Endothelial cell of umbilical vein (primary cell): ENCODE measurements at regions not wholly inside any gene's neighbourhood (a gene's known extent, or its start where the extent isn't known, plus 50 kb on each side); places are given as distances from the start of the nearest gene placed in this dataset.
A peak's percentile ranks its signal among the peaks of the same experiment; 100 is the strongest.

ENCODE experiments used
- BruUV-seq: library from RNA; stranded (reverse); fragments of 400-500 nt; replicated peaks from 2 replicates; lab custom pipeline; 2021; lab: Mats Ljungman, UMichigan
- CTCF ChIA-PET: fragments of 300-600, 350-600 bp; sonication (Branson Sonifier 250); formaldehyde crosslinking; loops from one replicate; lab custom pipeline; 2021; ENCODE audit warnings: antibody characterized with exemption, inconsistent platforms; lab: Charles Lee
- POLR2A ChIA-PET: fragments of 300-600, 350-600 bp; sonication (Branson Sonifier 250); formaldehyde crosslinking; loops from one replicate; lab custom pipeline; 2021; ENCODE audit warnings: antibody characterized with exemption, inconsistent platforms; lab: Charles Lee
- DNase-seq: peaks from one replicate; pipeline ENCODE4 v3.0.0-alpha.2; 2011; ENCODE audit warnings: low read depth, low spot score
- FAIRE-seq: peaks from 2 replicates; lab custom pipeline; 2011; peaks lifted over from hg19 to GRCh38; lab: Jason Lieb, UNC
- H2AFZ ChIP-seq: 2 replicates; pipeline ENCODE4 v1.6.0; 2012; ENCODE audit warnings: low read depth, low read length, control low read depth, inconsistent platforms
- H3K27ac ChIP-seq: 2 replicates; pipeline ENCODE4 v1.5.1; 2011; ENCODE audit warnings: low read depth, mild to moderate bottlenecking, control low read depth, low read length, moderate library complexity; ENCODE audit not compliant: insufficient read depth
- H3K27me3 ChIP-seq, 2 experiments: 2 replicates each; pipeline versions ENCODE4 v1.6.0 to v1.6.1; 2011; ENCODE audit warnings: low read length in 2 of 2, mixed read lengths in 1 of 2; ENCODE audit not compliant: control insufficient read depth in 2 of 2, insufficient read depth in 2 of 2
- H3K36me3 ChIP-seq, 2 experiments: 2 replicates in 1 of 2; 3 replicates in 1 of 2; pipeline ENCODE4 v1.5.1; 2011; ENCODE audit warnings: low read length in 2 of 2, mild to moderate bottlenecking in 1 of 2, moderate library complexity in 1 of 2; ENCODE audit not compliant: control insufficient read depth in 2 of 2, insufficient read depth in 2 of 2; ENCODE audit errors: extremely low read depth in 1 of 2
- H3K4me1 ChIP-seq: 3 replicates; pipeline ENCODE4 v1.5.1; 2011; ENCODE audit warnings: mild to moderate bottlenecking, low read length; ENCODE audit not compliant: control insufficient read depth, insufficient read depth; ENCODE audit errors: extremely low read depth
- H3K4me2 ChIP-seq: 2 replicates; pipeline ENCODE4 v1.6.1; 2011; ENCODE audit warnings: low read length, control low read depth, mixed read lengths; ENCODE audit not compliant: insufficient read depth
- H3K4me3 ChIP-seq, 3 experiments: fragments of 200-600 bp in 1 of 3; sonication (generic), shearing (Covaris generic) in 1 of 3; replicated peaks in 1 of 3; 2 replicates each; pipeline ENCODE4 v1.5.1; 2011 to 2016; ENCODE audit warnings: control low read depth in 3 of 3, low read length in 3 of 3, mild to moderate bottlenecking in 2 of 3, inconsistent platforms in 1 of 3, low read depth in 1 of 3, moderate library complexity in 1 of 3; ENCODE audit not compliant: insufficient read depth in 1 of 3
- H3K79me2 ChIP-seq: 2 replicates; pipeline ENCODE4 v1.6.0; 2012; ENCODE audit warnings: low read length, inconsistent platforms; ENCODE audit not compliant: control insufficient read depth, insufficient read depth
- H3K9ac ChIP-seq: replicated peaks from 2 replicates; pipeline ENCODE3; 2011; ENCODE audit warnings: low read length, control low read depth; ENCODE audit not compliant: insufficient read depth; ENCODE audit errors: extremely low read depth
- H3K9me1 ChIP-seq: replicated peaks from 3 replicates; pipeline ENCODE4 v1.6.0; 2011; ENCODE audit warnings: mild to moderate bottlenecking, low read length; ENCODE audit not compliant: control insufficient read depth, insufficient read depth; ENCODE audit errors: extremely low read depth
- H3K9me3 ChIP-seq: replicated peaks from 2 replicates; pipeline ENCODE4 v1.5.1; 2012; ENCODE audit warnings: low read length, inconsistent platforms; ENCODE audit not compliant: control insufficient read depth, insufficient read depth
- H4K20me1 ChIP-seq: replicated peaks from 2 replicates; pipeline ENCODE3; 2011; ENCODE audit warnings: mild to moderate bottlenecking, low read length; ENCODE audit not compliant: control insufficient read depth, insufficient read depth; ENCODE audit errors: extremely low read depth
- EZH2 ChIP-seq: IDR thresholded peaks from 2 replicates; pipeline ENCODE4 v1.6.1; 2012; ENCODE audit warnings: borderline replicate concordance, low read depth, mild to moderate bottlenecking, moderate library complexity, low read length, inconsistent platforms; ENCODE audit not compliant: severe bottlenecking
- FOS ChIP-seq: IDR thresholded peaks from 2 replicates; pipeline ENCODE4 v1.6.1; 2011; ENCODE audit warnings: mild to moderate bottlenecking, low read length, moderate library complexity, borderline replicate concordance; ENCODE audit not compliant: insufficient read depth
- GATA2 ChIP-seq: IDR thresholded peaks from 2 replicates; pipeline ENCODE4 v1.7.0; 2011; ENCODE audit warnings: low read depth, mild to moderate bottlenecking, moderate library complexity, mixed read lengths, low read length; ENCODE audit not compliant: insufficient read length, insufficient read depth
- JUN ChIP-seq: IDR thresholded peaks from 2 replicates; pipeline ENCODE4 v1.6.1; 2011; ENCODE audit warnings: borderline replicate concordance, low read depth; ENCODE audit not compliant: insufficient read length, insufficient read depth
- MYC ChIP-seq: IDR thresholded peaks from one replicate; pipeline ENCODE4 v1.6.1; 2011; ENCODE audit warnings: mild to moderate bottlenecking, low read depth, low read length
- POLR2A ChIP-seq: IDR thresholded peaks from 2 replicates; pipeline ENCODE4 v1.6.1; 2012; ENCODE audit warnings: low read depth, mild to moderate bottlenecking, control low read depth, low read length
- POLR2AphosphoS5 ChIP-seq: IDR thresholded peaks from 2 replicates; pipeline ENCODE4 v1.6.1; 2012; ENCODE audit warnings: low read depth, mild to moderate bottlenecking, control low read depth, low read length, moderate library complexity; ENCODE audit not compliant: insufficient read depth
- dilution Hi-C: fragments of 300-500 bp; cut with MboI; formaldehyde crosslinking; loops from one replicate; pipeline ENCODE4 v1.15.0; 2019; ENCODE audit warnings: low sequenced_read_pairs; ENCODE audit not compliant: extremely low pct_ligation_motif_present
- intact Hi-C: fragments of 100-400 bp; cut with micrococcal nuclease; formaldehyde crosslinking; loops from one replicate; pipeline ENCODE4 v1.10.0; 2022
- TF ChIP-seq, protein P1 (sequence below): IDR thresholded peaks from 2 replicates; pipeline ENCODE4 v1.6.1; 2011; ENCODE audit not compliant: insufficient read depth, insufficient read length
- TF ChIP-seq, protein P2 (sequence below), 2 donors: IDR thresholded peaks; 1 replicate in 1 of 2; 2 replicates in 1 of 2; pipeline ENCODE4 v1.5.1; 2011; ENCODE audit warnings: low read length in 2 of 2, mild to moderate bottlenecking in 2 of 2, moderate library complexity in 2 of 2, control low read depth in 1 of 2, inconsistent platforms in 1 of 2, low read depth in 1 of 2; ENCODE audit not compliant: insufficient read depth in 1 of 2; ENCODE audit errors: extremely low read depth in 1 of 2

DNA sequence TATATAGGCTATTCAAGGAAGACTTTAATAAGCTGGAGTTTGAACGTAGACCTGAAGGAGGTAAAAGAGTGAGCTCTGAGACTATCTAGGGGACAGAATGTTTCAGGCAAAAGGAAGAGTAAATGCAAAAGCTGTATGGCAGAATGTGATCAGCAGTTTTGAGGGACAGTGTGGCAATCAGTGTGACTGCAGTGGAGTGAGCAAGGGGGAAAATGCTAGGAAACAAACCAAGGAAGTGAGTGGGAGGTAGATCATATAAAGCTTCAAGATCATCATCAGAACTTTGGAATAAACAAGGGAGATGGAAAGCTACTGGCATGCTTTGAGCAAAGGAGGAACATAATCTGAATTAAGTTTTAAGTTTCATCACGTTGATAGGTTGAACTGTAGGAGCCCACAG lies 67.5 kb upstream of the BTG1 start:
- Histone ChIP-seq H3K36me3 (no peaks in the 10 kb centered on the region), H3K9me1 (no peaks in the 10 kb centered on the region), H3K79me2 (no peaks in the 10 kb centered on the region), H3K9ac (no peak overlapping the region), H4K20me1 (no peaks in the 10 kb centered on the region), H3K4me1 (peaks cover 18% of the 10 kb centered on the region), H3K9me3 (no peaks in the 10 kb centered on the region), H3K4me2 (no peak overlapping the region), H3K4me3 (no peak overlapping the region), H2AFZ (no peak overlapping the region), H3K27ac (no peak overlapping the region), H3K27me3 (no peaks in the 10 kb centered on the region)
- dilution Hi-C loops = no loop called here
- TF ChIP-seq, protein P1, sequence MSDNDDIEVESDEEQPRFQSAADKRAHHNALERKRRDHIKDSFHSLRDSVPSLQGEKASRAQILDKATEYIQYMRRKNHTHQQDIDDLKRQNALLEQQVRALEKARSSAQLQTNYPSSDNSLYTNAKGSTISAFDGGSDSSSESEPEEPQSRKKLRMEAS = no peak
- TF ChIP-seq, protein P2, sequence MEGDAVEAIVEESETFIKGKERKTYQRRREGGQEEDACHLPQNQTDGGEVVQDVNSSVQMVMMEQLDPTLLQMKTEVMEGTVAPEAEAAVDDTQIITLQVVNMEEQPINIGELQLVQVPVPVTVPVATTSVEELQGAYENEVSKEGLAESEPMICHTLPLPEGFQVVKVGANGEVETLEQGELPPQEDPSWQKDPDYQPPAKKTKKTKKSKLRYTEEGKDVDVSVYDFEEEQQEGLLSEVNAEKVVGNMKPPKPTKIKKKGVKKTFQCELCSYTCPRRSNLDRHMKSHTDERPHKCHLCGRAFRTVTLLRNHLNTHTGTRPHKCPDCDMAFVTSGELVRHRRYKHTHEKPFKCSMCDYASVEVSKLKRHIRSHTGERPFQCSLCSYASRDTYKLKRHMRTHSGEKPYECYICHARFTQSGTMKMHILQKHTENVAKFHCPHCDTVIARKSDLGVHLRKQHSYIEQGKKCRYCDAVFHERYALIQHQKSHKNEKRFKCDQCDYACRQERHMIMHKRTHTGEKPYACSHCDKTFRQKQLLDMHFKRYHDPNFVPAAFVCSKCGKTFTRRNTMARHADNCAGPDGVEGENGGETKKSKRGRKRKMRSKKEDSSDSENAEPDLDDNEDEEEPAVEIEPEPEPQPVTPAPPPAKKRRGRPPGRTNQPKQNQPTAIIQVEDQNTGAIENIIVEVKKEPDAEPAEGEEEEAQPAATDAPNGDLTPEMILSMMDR (IDR thresholded peaks at IDR 0.05; ENCODE audit: extremely low read depth in 1 of 2, insufficient read depth in 1 of 2, low read depth in 1 of 2, low read length in 2 of 2) = no peak
- TF ChIP-seq JUN (no peak), MYC (no peak), POLR2A (no peak), POLR2AphosphoS5 (no peak), GATA2 (no peak), FOS (no peak), EZH2 (no peak)
- CTCF ChIA-PET = interaction anchor here (0.7 kb wide), 1 partner anchor 13 kb away, joined by 3 read pairs; no protein-coding TSS in a partner anchor
- no TSS peak for BruUV-seq
- POLR2A ChIA-PET = interaction anchor here (2.2 kb wide), 1 partner anchor 67 kb away, joined by 12 read pairs; the partner anchor contains the start of gene BTG1
- DNase-seq (peak; percentile 29), FAIRE-seq (no peak)
- intact Hi-C loops = no loop called here
